Activated T-helper 9 cell treated with anti-CD3 and anti-CD28 coated beads, Interleukin-2, amount 50 U/mL, for 16 hours (primary cell): ENCODE measurements at regions not wholly inside any gene's neighbourhood (a gene's known extent, or its start where the extent isn't known, plus 50 kb on each side); places are given as distances from the start of the nearest gene placed in this dataset.
"Not testable (repeated sequence)": the region's sequence is repeated elsewhere in the genome, so short reads cannot be mapped to it uniquely, and the experiment has no call there.

Source experiments
- DNase-seq: peaks from one replicate; pipeline ENCODE4 v3.0.0-alpha.2; 2020; ENCODE audit warnings: low read depth

DNA sequence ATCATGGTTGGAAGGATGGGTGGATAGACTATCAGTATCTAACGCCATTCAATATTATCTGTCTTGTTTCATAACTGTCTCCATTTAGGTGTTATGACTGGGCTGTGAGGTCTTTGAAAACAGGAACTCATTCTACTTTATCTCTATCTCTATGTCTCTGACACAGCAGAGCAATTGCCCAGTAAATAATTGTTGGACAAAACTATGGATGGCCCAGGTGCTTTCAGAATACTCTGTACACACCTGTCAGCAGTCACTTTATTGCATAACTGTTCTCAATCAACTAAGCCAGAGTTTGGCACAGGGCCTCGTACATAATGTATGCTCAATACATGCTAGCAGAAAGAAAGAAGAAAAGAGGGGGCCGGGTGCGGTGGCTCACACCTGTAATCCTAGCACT lies 210.3 kb downstream of the OPA1 start:
- no peak for DNase-seq

- no peak for DNase-seq
These were observed 212.4 kb downstream of the OPA1 start for GRCh38 chr3:193805448-193805847.

DNA sequence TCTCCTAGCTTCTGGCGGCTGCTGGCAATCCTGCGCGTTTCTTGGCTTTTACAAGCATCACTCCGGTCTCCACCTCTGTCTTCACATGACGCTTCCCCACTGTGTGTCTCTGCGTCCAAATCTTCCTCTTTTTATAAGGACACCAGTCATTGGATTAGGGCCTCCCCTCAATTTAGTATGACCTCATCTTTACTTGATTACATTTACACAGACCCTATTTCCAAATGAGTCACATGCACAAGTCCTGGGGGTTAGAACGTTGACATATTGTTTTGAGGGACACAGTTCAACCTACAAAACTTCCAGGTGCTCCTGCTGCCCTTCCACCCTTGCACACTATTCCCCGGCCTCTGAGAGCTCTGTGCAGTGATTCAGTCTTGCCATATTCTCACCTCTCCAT lies 215.3 kb downstream of the OPA1 start:
- no peak for DNase-seq

DNA sequence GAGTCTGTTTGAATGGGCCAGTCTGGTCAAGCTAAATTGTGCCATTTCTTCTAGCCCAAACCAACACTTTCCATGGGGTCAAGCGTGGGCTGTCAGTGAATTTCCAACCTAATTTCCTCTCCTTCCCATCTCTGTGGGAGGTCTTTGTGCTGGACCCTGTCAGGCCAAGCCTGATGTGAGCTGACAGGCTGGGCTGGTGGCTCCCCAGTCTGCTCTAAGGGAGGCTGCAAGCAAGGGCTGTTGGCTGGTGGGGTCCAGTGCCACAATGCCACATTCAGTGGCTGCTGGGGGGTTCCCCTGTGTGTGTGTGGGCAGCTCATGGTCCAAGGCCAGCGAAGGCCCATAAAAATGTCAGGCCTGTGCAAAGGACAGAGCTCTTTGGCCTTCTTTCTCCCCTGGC lies 216.1 kb downstream of the OPA1 start:
- no peak for DNase-seq

GRCh38 chr3:193812078-193812725 lies 219.2 kb downstream of the OPA1 start:
- DNase-seq: no peak

- DNase-seq: no peak
These were observed 219.9 kb downstream of the OPA1 start for GRCh38 chr3:193812791-193813500.

DNA sequence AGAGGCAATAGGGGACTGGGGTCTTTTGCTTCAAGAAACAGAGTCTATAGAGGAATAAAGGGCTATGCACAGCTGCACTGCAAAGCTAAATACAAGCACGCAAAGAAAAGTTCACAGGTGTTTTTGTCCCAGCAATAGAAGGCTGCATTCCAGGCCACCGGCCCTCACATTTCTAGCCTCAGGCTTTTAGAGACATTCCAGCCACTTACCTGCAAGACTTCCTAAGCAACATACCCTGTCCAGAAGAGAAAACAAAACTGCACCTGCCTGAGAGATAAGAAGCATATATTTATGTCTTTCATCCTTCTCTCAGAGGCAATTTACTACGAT lies 220.5 kb downstream of the OPA1 start:
- DNase-seq: no peak

DNA sequence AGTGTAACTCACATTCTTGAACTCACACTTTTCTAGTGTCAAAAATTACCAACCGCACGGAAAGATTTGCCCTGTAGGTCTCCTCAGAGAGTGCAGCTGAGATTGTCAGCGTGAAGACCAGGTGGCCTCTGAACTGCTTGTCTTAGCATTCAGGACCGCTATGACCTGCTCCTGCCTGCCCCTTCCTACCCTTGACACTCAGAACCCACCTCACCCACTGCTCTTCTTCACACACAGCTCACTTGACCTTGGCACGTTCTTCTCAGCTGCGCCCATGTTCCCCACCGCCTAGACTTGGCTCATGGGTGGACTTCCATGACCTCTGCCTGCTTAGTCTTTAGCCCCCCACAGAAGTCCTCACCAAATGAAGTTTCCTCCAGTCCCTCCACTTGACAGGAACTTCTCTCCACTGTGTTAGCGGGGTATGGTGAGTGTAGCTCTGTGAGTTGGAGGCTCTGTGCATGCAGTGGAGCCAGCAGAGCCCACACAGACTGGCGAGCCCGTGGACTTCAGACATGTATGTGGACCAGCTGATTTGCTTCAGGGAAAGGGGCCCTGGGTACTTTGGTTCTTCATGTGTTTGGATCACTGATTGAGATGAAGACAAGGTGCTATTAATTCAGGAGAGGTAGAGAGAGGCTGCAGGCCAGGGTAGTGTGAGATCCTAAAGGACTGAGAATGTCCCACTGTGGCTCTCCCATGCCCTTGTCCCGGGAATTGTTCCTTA lies 221.3 kb downstream of the OPA1 start:
- no peak for DNase-seq

DNA sequence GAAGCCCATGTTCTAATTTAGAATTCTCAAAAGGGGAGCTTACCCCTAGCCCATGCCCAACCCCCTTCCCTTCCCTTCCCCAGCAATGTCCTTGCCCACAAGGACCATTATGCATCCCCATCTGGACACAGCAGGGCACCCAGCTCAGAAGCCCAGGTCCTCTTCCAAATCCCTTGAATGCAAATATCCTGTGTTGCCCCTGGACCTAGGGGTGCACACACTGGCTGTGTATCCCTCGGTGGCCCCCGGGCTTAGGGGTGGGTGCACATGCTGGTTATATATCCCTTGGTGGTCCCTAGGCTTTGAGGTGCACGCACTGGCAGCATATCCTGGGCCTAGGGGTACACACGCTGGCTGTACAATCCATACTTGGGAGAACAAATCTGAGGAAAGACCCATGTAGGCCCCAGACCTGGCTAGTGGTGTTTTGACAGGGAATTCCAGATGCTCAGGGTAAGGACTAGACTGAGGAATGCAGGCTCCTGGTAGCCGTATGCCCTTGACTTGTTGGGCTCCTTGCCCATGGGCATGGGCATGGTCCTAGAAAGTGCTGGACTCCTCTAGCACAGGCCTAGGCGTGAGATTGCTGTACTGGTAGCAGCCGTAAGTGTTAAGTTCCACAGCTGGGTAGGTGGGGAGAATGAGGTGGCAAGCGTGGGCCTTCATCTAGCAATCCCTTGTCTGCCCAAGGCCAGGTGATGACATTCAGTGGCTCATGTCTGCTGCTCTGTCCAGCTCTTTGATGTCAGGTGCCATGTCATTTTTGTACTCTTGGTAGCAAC lies 222.4 kb downstream of the OPA1 start:
- no peak for DNase-seq

GRCh38 chr3:193816028-193816395 lies 223.0 kb downstream of the OPA1 start:
- DNase-seq: no peak

- DNase-seq: no peak
These were observed 223.8 kb downstream of the OPA1 start for GRCh38 chr3:193816656-193817311.

DNA sequence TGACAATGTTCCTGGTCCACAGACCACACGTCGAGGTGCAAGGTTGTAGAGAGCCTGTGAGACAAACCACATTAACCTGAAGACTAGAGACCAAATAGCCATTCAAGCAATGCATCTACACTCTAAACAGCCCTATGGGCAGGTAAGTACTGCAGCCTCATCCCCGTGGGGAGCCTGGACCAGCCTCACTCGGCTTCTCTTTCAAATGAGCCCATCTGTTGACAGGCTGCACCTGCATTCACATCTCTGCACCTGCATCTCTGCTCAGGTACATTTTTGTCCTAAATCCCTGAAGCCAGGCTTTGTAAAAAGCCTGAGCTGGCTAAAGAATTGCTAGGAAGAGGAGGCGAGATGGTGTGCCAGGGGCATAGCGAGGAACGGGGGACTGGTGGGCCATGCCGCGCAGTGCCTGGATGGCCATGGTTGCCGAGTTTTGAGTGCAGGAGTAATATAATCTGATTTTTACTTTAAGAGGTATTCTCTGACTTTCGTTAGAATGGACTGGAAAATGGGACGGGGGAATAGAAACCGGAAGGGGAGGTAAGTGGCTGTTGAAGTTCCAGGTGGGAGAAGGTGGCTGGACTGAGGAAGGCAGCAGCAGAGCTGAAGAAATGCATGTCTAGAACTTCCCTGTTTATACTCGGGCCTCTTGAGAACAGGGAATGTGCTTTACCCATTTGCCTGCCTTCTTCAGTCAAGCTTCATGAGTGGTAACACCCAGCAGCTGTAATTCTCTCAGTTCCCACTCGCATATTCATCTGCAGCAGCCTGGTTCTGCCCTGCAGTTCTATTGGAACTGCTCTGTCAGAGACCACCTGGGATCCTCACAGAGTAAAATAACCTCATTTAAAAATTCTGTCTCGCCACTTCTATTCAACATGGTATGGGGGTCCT lies 226.4 kb downstream of the OPA1 start:
- DNase-seq: no peak

DNA sequence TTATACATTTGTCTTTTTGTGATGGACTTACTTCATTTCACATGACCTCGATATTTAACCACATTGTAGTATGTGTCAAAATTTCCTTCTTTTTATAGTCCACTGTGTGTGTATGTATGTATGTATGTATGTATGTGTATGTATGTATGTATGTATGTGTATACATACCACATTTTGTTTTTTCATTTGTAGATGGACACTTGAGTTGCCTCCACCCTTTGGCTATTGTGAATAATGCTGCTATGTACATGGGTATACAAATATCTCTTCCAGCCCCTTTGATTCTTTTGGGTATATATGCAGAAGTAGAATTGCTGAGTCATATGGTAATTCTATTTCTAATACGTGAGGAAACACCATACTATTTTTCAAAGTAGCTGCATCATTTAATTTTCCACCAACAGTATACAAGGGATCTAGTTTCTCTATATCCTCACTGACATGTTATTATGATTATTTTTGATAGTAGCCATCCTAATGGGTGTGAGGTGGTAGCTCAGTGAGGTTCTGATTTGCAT lies 228.2 kb downstream of the OPA1 start:
- no peak for DNase-seq

DNA sequence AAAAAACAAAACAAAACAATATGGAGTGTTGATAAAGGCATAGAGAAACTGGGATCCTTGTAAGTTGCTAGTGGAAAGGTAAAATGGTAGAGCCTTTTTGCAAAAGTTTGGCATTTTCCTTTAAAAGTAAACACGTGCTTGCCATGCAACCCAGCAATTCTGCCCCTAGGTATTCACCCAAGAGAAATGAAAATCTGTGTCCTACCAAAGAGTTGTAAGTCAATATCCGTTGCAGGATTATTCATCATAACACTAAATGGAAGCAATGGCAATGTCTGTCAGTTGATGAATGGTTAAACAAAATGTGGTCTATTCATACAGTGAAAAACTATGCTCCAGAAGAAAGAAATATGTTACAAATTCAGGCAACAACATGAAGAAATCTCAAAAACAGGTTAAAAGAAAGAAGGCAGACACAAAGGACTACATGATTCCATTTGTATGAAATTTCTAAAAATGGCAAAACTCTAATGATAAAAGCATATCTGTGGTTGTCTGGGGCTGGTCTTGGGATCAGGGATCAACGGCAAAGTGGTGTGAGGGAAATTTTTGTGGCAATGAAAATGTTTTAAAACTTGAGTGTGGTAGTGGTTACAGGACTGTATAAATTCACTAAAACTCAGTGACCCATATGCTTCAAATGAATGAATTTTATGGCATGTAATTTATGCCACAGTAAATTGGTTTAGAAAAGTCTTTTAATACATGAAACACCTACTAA lies 229.6 kb downstream of the OPA1 start:
- no peak for DNase-seq

GRCh38 chr3:193823213-193823605 lies 230.2 kb downstream of the OPA1 start:
- DNase-seq: not testable (repeated sequence)

DNA sequence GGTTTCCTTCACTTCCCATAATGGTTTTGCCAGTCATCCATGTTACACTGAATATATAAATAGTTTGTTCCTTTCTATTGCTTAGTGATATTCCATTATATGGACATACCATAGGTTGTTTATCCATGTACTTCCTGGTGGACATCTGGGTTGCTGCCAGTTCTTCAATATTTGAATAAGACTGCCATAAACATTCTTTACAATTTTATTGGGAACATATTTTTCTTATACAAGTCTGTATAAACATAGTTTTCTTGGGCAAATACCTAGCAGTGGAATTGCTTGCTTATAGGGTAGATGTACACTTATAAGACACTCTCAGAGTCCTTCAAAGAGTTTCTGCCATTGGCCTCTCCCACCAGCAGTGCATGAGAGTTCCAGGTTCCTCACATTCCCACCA lies 231.4 kb downstream of the OPA1 start:
- no peak for DNase-seq

DNA sequence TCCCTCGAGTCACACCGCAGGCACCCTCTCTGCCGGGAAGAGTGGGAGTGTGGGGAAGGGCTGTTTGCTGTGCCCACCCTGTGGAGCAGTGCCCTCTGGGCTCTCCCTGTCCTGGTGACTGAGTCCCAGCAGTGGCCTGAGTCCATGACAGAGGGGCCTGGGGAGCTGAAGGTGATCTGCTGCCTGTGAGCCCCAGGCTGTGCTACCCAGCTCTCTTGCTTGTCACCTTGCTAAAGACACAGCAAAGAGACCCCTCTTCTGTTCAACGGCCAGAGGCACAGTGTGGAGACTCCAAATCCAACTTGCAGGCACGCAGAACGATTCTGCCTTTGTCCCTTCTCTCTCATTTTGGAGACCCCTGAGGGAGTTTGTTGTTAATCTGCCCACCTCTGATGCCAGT lies 232.6 kb downstream of the OPA1 start:
- no peak for DNase-seq

DNA sequence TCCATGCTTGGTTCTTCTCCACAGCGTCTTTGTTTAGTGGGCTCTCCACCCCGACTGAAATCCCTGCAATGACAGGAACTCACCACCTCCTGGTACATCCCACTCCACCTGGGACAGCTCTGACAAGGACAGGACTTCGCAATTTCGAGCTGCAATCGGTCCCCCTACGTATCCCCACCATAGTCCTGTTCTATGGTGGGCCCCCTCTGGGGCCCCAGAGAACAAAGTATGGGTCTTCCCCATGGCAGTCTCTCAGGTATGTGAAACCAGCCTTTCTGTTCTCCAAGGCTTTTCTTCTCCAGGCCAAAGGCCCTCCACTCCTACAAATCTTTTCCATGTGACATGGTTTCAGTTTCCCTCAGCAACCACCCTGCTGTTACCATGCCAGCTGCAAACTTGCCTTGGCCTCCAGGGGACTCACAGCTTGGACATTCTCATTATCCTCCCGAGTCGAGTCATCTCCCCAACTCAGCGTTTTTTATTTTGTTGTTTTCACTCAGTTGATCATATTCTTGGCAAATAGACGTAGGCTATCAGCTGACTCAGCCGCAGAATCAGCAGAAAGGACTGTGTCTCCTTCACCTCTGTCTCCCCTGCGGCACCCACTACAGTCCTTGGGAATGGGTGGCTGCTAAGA lies 233.3 kb downstream of the OPA1 start:
- DNase-seq: no peak

DNA sequence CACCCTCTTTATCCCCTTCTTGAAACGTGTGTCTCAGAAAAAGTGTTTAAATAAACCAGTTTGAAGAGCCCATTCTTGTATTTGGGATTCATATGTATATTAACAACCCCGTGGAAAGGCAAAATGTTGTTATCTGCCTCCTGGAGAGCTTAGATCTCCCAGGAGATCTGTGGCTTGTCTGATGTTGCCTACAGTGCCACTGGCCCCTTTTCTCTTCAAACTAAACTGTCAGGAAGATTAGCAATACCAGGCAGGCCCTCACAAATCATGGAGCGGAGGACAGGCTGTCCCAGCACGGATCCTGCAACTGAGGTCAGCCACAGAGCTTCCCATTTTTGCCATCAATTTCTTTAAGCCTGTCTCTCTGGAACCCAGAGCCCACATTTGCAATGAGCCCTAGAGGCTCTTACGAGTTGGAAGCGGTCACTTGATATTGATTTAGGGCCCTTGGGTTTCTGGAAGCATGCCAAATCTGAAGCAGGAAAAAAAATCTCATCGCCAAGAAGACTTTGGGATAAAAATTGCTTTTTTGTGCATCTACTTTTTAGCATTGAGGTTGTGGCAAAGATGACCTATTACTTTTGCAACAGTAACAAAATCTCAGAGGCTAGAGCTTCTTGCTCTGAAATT lies 234.1 kb downstream of the OPA1 start:
- no peak for DNase-seq
